RCC 7860 (cell line): ENCODE measurements at regions not wholly inside any gene's neighbourhood (a gene's known extent, or its start where the extent isn't known, plus 50 kb on each side); places are given as distances from the start of the nearest gene placed in this dataset.
"Not testable (repeated sequence)": the region's sequence is repeated elsewhere in the genome, so short reads cannot be mapped to it uniquely, and the experiment has no call there.

ENCODE experiments used
- DNase-seq: peaks from one replicate; pipeline ENCODE4 v3.0.0-alpha.2; 2015; ENCODE audit warnings: low spot score
- FAIRE-seq: peaks from 2 replicates; lab custom pipeline; 2012; peaks lifted over from hg19 to GRCh38; lab: Jason Lieb, UNC

GRCh38 chr17:26731005-26731921 is 562.7 kb upstream of the WSB1 start:
- FAIRE-seq (no peak), DNase-seq (no peak)

- not testable (repeated sequence) for DNase-seq, FAIRE-seq
These were observed 562.0 kb upstream of the WSB1 start for GRCh38 chr17:26731926-26732325.

GRCh38 chr17:26734775-26735174 is 559.1 kb upstream of the WSB1 start:
- not testable (repeated sequence) for DNase-seq, FAIRE-seq

GRCh38 chr17:26735977-26736376 is 557.9 kb upstream of the WSB1 start:
- not testable (repeated sequence) for FAIRE-seq

GRCh38 chr17:26765860-26766709 is 527.8 kb upstream of the WSB1 start:
- DNase-seq (no peak), FAIRE-seq (no peak)

More at GRCh38 chr17:26735977-26736376, 557.9 kb upstream of the WSB1 start:
- DNase-seq = not testable (repeated sequence)

- FAIRE-seq (no peak), DNase-seq (no peak)
These were observed 527.2 kb upstream of the WSB1 start for GRCh38 chr17:26766743-26767142.

GRCh38 chr17:26773189-26774188 is 520.4 kb upstream of the WSB1 start:
- FAIRE-seq = no peak
- no peak for DNase-seq

- DNase-seq (no peak), FAIRE-seq (no peak)
These were observed 519.4 kb upstream of the WSB1 start for GRCh38 chr17:26774291-26775218.

GRCh38 chr17:26775219-26775822 is 518.6 kb upstream of the WSB1 start:
- no peak for FAIRE-seq
- DNase-seq = no peak

GRCh38 chr17:26780187-26780814 is 513.6 kb upstream of the WSB1 start:
- DNase-seq, FAIRE-seq: not testable (repeated sequence)

GRCh38 chr17:26782153-26782552 is 511.8 kb upstream of the WSB1 start:
- no peak for DNase-seq
- no peak for FAIRE-seq

GRCh38 chr17:26792486-26792885 is 501.4 kb upstream of the WSB1 start:
- DNase-seq (no peak), FAIRE-seq (no peak)

GRCh38 chr17:26807024-26807423 is 486.9 kb upstream of the WSB1 start:
- no peak for FAIRE-seq

GRCh38 chr17:26809033-26809432 is 484.9 kb upstream of the WSB1 start:
- DNase-seq (no peak), FAIRE-seq (no peak)

More at GRCh38 chr17:26807024-26807423, 486.9 kb upstream of the WSB1 start:
- DNase-seq = no peak

- no peak for FAIRE-seq
- peak; percentile 29 for DNase-seq
These were observed 475.2 kb upstream of the WSB1 start for GRCh38 chr17:26818736-26819135.
